Osteoblast (primary cell): ENCODE measurements at regions not wholly inside any gene's neighbourhood (a gene's known extent, or its start where the extent isn't known, plus 50 kb on each side); places are given as distances from the start of the nearest gene placed in this dataset.

Experiments
- DNase-seq: peaks from one replicate; pipeline ENCODE4 v3.0.0; 2011; ENCODE audit warnings: low spot score, mixed read lengths; ENCODE audit not compliant: insufficient read length; ENCODE audit errors: missing footprints
- H2AFZ ChIP-seq: 2 replicates; pipeline ENCODE4 v1.6.0; 2011; ENCODE audit warnings: mild to moderate bottlenecking, low read length
- H3K27ac ChIP-seq: 2 replicates; pipeline ENCODE4 v1.5.1; 2011; ENCODE audit warnings: mild to moderate bottlenecking, low read depth, low read length, moderate library complexity
- H3K27me3 ChIP-seq: 2 replicates; pipeline ENCODE4 v1.6.0; 2012; ENCODE audit warnings: mild to moderate bottlenecking, control low read depth, inconsistent platforms, low read length, moderate library complexity; ENCODE audit not compliant: insufficient read depth
- H3K36me3 ChIP-seq: 2 replicates; pipeline ENCODE4 v1.5.1; 2011; ENCODE audit warnings: mild to moderate bottlenecking, low read length, control low read depth, moderate library complexity; ENCODE audit not compliant: insufficient read depth
- H3K4me1 ChIP-seq: 2 replicates; pipeline ENCODE4 v1.5.1; 2011; ENCODE audit warnings: mild to moderate bottlenecking, low read length, control low read depth, moderate library complexity; ENCODE audit not compliant: insufficient read depth
- H3K4me2 ChIP-seq: 2 replicates; pipeline ENCODE4 v1.6.0; 2011; ENCODE audit warnings: mild to moderate bottlenecking, low read length; ENCODE audit not compliant: insufficient read depth
- H3K4me3 ChIP-seq: fragments of 200-600 bp; sonication (generic); 3 replicates; pipeline ENCODE4 v1.5.1; 2012; ENCODE audit warnings: mild to moderate bottlenecking, low read length, inconsistent platforms; ENCODE audit not compliant: insufficient read depth
- H3K79me2 ChIP-seq: 2 replicates; pipeline ENCODE4 v1.6.0; 2012; ENCODE audit warnings: mild to moderate bottlenecking, low read length, control low read depth, inconsistent platforms; ENCODE audit not compliant: insufficient read depth
- H3K9me3 ChIP-seq: 2 replicates; pipeline ENCODE4 v1.5.1; 2011; ENCODE audit warnings: low read depth, low read length, control low read depth
- H4K20me1 ChIP-seq: 2 replicates; pipeline ENCODE4 v1.6.0; 2012; ENCODE audit warnings: mild to moderate bottlenecking, low read length, control low read depth; ENCODE audit not compliant: insufficient read depth
- CTCF ChIP-seq: IDR thresholded peaks from 2 replicates; pipeline ENCODE4 v1.5.1; 2011; ENCODE audit warnings: mild to moderate bottlenecking, low read depth, low read length, moderate library complexity; ENCODE audit errors: extremely low read depth

GRCh38 chr3:80870476-80871041 lies 890.9 kb downstream of the GBE1 start:
- Histone ChIP-seq H3K27me3 (no peaks in the 10 kb centered on the region), H3K9me3 (no peaks in the 10 kb centered on the region), H3K4me2 (no peak overlapping the region), H3K27ac (no peak overlapping the region), H3K4me3 (no peak overlapping the region), H2AFZ (no peak overlapping the region), H4K20me1 (no peaks in the 10 kb centered on the region), H3K79me2 (no peaks in the 10 kb centered on the region), H3K4me1 (no peaks in the 10 kb centered on the region), H3K36me3 (no peaks in the 10 kb centered on the region)
- no peak for TF ChIP-seq CTCF
- no peak for DNase-seq

- no peak for DNase-seq
- no peak overlapping the region for H2AFZ ChIP-seq
- no peaks in the 10 kb centered on the region for H3K36me3 ChIP-seq
- no peaks in the 10 kb centered on the region for H3K9me3 ChIP-seq
- H3K4me1 ChIP-seq, result no peaks in the 10 kb centered on the region
- no peak overlapping the region for H3K4me2 ChIP-seq
- H3K4me3 ChIP-seq, result no peak overlapping the region
- H3K27ac ChIP-seq, result no peak overlapping the region
- no peaks in the 10 kb centered on the region for H4K20me1 ChIP-seq
- no peaks in the 10 kb centered on the region for H3K79me2 ChIP-seq
- TF ChIP-seq CTCF, result no peak
- no peaks in the 10 kb centered on the region for H3K27me3 ChIP-seq
These were observed 906.0 kb downstream of the GBE1 start for GRCh38 chr3:80855482-80855881.

- Histone ChIP-seq H3K79me2 (no peaks in the 10 kb centered on the region), H2AFZ (no peak overlapping the region), H3K9me3 (peaks cover 2% of the 10 kb centered on the region), H3K27ac (no peak overlapping the region), H3K4me3 (no peak overlapping the region), H3K27me3 (no peaks in the 10 kb centered on the region), H3K36me3 (no peaks in the 10 kb centered on the region), H3K4me2 (no peak overlapping the region), H3K4me1 (no peaks in the 10 kb centered on the region), H4K20me1 (no peaks in the 10 kb centered on the region)
- no peak for TF ChIP-seq CTCF
- no peak for DNase-seq
These were observed 925.0 kb downstream of the GBE1 start for GRCh38 chr3:80836395-80836794.

- Histone ChIP-seq H3K4me2 (no peak overlapping the region), H3K27ac (no peak overlapping the region), H4K20me1 (no peaks in the 10 kb centered on the region), H3K79me2 (no peaks in the 10 kb centered on the region), H2AFZ (no peak overlapping the region), H3K27me3 (no peaks in the 10 kb centered on the region), H3K36me3 (no peaks in the 10 kb centered on the region), H3K4me3 (no peak overlapping the region), H3K9me3 (no peaks in the 10 kb centered on the region), H3K4me1 (no peaks in the 10 kb centered on the region)
- no peak for DNase-seq
- no peak for TF ChIP-seq CTCF
These were observed 953.9 kb downstream of the GBE1 start for GRCh38 chr3:80807577-80807976.
